Heart right ventricle (tissue), 16 donors: ENCODE measurements at regions not wholly inside any gene's neighbourhood (a gene's known extent, or its start where the extent isn't known, plus 50 kb on each side); places are given as distances from the start of the nearest gene placed in this dataset.

Source experiments
- ATAC-seq, 8 donors: fragments of 200-7000 bp; cut with Tn5 transposase; one replicate each; pipeline ENCODE4 v1.9.1; 2020; ENCODE audit warnings: mild to moderate bottlenecking in 8 of 8, moderate library complexity in 8 of 8, moderate number of reproducible peaks in 1 of 8
- DNase-seq, 2 donors: peaks; one replicate each; pipeline ENCODE4 v3.0.0-alpha.2; 2020
- H3K27ac ChIP-seq, 10 donors: fragments of 200-600 bp; sonication (generic) in 2 of 10; one replicate each; pipeline versions ENCODE4 v1.5.0 to v1.8.0; 2020 to 2022; ENCODE audit warnings: mild to moderate bottlenecking in 3 of 10
- H3K27me3 ChIP-seq, 7 donors: fragments of 200-600 bp; one replicate each; pipeline ENCODE4 v1.8.0; 2021 to 2022; ENCODE audit warnings: mild to moderate bottlenecking in 2 of 7
- H3K36me3 ChIP-seq, 9 donors: fragments of 200-600 bp; sonication (generic) in 1 of 9; one replicate each; pipeline versions ENCODE4 v1.5.0 to v1.8.0; 2020 to 2022; ENCODE audit warnings: mild to moderate bottlenecking in 2 of 9
- H3K4me1 ChIP-seq, 9 donors: fragments of 200-600 bp; sonication (generic) in 1 of 9; one replicate each; pipeline versions ENCODE4 v1.5.0 to v1.8.0; 2020 to 2022; ENCODE audit warnings: mild to moderate bottlenecking in 4 of 9
- H3K4me3 ChIP-seq, 10 donors: fragments of 200-600 bp; sonication (generic) in 2 of 10; one replicate each; pipeline versions ENCODE4 v1.5.0 to v1.8.0; 2020 to 2022; ENCODE audit warnings: mild to moderate bottlenecking in 7 of 10, moderate library complexity in 2 of 10
- H3K9me3 ChIP-seq, 11 donors: fragments of 200-600 bp in 10 of 11; sonication (generic) in 2 of 11; one replicate each; pipeline versions ENCODE4 v1.5.0 to v1.8.0; 2013 to 2022; ENCODE audit warnings: mild to moderate bottlenecking in 2 of 11, control low read depth in 1 of 11, moderate library complexity in 1 of 11
- WGBS, 2 donors: extraction: QIAGEN DNeasy Blood & Tissue Kit; methylation state at CpG; one replicate each; pipeline ENCODE4 v1.1.7; 2013; ENCODE audit warnings: inconsistent platforms in 1 of 2; 5-methylcytosine and 5-hydroxymethylcytosine counted together
- intact Hi-C, 10 donors: fragments of 100-400 bp; cut with DNase I; formaldehyde crosslinking; loops; one replicate each; pipeline versions ENCODE4 v1.11.1 to v1.14.2; 2022
- TF ChIP-seq, protein P1 (sequence below), 9 donors: fragments of 200-600 bp; sonication (generic) in 2 of 9; IDR thresholded peaks; one replicate each; pipeline versions ENCODE4 v1.5.0 to v1.8.0; 2021 to 2022; ENCODE audit warnings: antibody characterized with exemption in 9 of 9, mild to moderate bottlenecking in 5 of 9, moderate library complexity in 1 of 9
- donor health status: Arrhythmogenic right ventricular cardiomyopathy.
- donor health status: ischemic (EF 13 %, LVEDD 7.1; RV severe dilation, severe dysfunction).
- donor health status: healthy with polysubstance abuse.
- donor health status: DM: no; HTN: yes; CAD: no.
- donor health status: DM: no; HTN: no; CAD: no.
- donor health status: ischemic (EF 25% LVEDD 6.9; RV normal size, moderate dysfunction).
- donor health status: ischemic (EF 25% LVEDD 5.7; RV mildly dilated, moderate dysfunction).
- donor health status: healthy.
- donor health status: DM: yes; HTN: yes; CAD: no.
- donor health status: Ischemic cardiomyopathy.
- donor health status: ischemic (EF 35%, LVEDD 5.7; RV mildly dilated, moderate dysfunction).
- donor health status: nonischemic (EF 11% LVEDD 7.7; RV severe dilation, severe dysfunction).
- donor health status: DM: yes; HTN: yes; CAD: no.
- donor health status: PGD.
- donor health status: ischemic (EF 29% LVEDD 5.4; RV normal size, mild dysfunction).
- donor health status: nonischemic (EF 23%, LVEDD 6.1; RV moderate dilation, normal function).

DNA sequence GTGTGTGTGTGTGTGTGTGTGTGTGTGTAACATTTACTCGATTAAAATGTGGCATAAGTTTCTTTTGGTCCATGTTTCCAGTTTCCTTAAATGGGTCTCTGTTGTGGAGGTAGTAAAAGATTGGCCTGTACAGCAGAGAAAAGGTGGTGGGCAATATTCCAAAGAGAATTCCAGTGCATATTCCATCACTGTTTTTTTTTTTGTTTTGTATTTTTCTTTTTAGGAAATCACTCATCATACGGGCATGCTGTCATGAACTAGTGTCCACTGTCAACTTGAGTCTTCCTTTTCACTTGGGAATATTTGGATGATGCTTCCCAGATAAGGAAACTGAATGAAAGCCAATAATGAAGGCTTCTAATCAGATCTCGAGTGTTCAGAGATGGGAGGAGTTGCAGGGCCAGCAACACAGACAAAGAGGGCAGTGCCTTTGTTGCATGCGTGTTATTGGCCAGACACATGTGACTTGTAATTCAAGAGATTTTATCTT is 95.2 kb upstream of the PDGFD start:
- no peak for ATAC-seq
- WGBS, 2 donors, result 55 to 67% methylated on average over 4 of the region's 4 CpGs
- intact Hi-C loops, result loop anchor here in 1 of 10 donors (10.0 kb wide), 1 partner anchor 1606 kb away; no protein-coding TSS in a partner anchor

DNA sequence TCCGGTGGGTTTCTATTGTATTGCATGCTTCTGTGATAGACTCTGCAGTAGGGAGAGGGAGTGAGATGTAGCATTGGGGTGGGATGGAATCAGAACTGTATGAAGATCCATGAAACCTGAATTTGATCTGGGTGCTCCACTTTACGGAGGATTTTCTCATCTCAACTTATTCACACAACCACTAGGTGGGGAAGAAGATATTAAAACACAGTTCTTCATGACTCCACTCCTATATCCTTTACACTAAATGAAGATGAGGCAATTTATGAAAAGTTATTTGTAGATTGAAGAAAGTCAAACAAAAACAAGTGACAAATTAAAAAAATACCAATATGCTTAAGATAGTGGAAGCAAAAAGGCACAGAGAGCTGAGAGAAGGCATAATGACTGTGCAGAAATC is 92.6 kb upstream of the PDGFD start:
- ATAC-seq, result no peak
- TF ChIP-seq, protein P1, sequence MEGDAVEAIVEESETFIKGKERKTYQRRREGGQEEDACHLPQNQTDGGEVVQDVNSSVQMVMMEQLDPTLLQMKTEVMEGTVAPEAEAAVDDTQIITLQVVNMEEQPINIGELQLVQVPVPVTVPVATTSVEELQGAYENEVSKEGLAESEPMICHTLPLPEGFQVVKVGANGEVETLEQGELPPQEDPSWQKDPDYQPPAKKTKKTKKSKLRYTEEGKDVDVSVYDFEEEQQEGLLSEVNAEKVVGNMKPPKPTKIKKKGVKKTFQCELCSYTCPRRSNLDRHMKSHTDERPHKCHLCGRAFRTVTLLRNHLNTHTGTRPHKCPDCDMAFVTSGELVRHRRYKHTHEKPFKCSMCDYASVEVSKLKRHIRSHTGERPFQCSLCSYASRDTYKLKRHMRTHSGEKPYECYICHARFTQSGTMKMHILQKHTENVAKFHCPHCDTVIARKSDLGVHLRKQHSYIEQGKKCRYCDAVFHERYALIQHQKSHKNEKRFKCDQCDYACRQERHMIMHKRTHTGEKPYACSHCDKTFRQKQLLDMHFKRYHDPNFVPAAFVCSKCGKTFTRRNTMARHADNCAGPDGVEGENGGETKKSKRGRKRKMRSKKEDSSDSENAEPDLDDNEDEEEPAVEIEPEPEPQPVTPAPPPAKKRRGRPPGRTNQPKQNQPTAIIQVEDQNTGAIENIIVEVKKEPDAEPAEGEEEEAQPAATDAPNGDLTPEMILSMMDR (IDR thresholded peaks at IDR 0.05), result peak in 5 of 9 donors; percentile 10 to 40 (median 35)
- H3K4me1 ChIP-seq, result no peaks in the 10 kb centered on the region
- H3K27ac ChIP-seq, result no peak overlapping the region
- no peaks in the 10 kb centered on the region for H3K27me3 ChIP-seq
- no peak for DNase-seq
- intact Hi-C loops, result loop anchor here in 1 of 10 donors (10.0 kb wide), 1 partner anchor 1608 kb away; no protein-coding TSS in a partner anchor
- H3K9me3 ChIP-seq, result no peaks in the 10 kb centered on the region
- 73 to 81% methylated on average over 2 of the region's 2 CpGs for WGBS, 2 donors
- H3K4me3 ChIP-seq, result no peak overlapping the region
- H3K36me3 ChIP-seq, result no peaks in the 10 kb centered on the region

More for the DNA sequence above, 95.2 kb upstream of the PDGFD start:
- H3K4me1 ChIP-seq, result no peaks in the 10 kb centered on the region
- H3K36me3 ChIP-seq, result no peaks in the 10 kb centered on the region
- no peaks in the 10 kb centered on the region for H3K27me3 ChIP-seq
- DNase-seq, result no peak
- no peak overlapping the region for H3K4me3 ChIP-seq
- no peaks in the 10 kb centered on the region for H3K9me3 ChIP-seq
- TF ChIP-seq, protein P1 (IDR thresholded peaks at IDR 0.05), result no peak
- H3K27ac ChIP-seq, result no peak overlapping the region

DNA sequence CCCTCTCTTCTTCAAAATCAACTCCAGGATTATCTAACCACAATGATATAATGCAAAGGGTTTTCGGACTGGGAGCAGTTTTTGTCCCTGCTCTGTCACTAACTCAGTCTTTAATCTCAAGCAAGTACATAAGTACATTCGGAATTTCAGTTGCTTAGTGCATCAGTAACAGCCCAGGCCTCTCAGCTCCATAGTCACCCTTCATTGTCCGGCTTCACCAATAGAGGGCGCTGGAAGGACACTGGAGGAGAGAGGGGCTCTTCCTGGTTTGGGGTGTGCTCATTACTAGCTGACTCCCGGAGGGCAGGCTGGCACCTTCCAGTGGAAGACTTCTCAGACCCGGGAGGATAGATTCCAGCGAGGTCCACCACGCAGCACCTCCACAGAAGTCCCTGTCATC is 90.4 kb upstream of the PDGFD start:
- H3K4me3 ChIP-seq, result no peak overlapping the region
- H3K27me3 ChIP-seq, result no peaks in the 10 kb centered on the region
- ATAC-seq (peak in 5 of 8 donors; percentile 35 to 78 (median 42)), DNase-seq (peak in 1 of 2 donors; percentile 8)
- H3K4me1 ChIP-seq, result no peaks in the 10 kb centered on the region
- intact Hi-C loops, result loop anchor here in 1 of 10 donors (10.0 kb wide), 1 partner anchor 1610 kb away; no protein-coding TSS in a partner anchor
- H3K27ac ChIP-seq, result no peak overlapping the region
- TF ChIP-seq, protein P1 (IDR thresholded peaks at IDR 0.05), result peak in 8 of 9 donors; percentile 31 to 60 (median 54)
- 27 to 35% methylated on average over 8 of the region's 8 CpGs for WGBS, 2 donors
- no peaks in the 10 kb centered on the region for H3K9me3 ChIP-seq
- no peaks in the 10 kb centered on the region for H3K36me3 ChIP-seq

DNA sequence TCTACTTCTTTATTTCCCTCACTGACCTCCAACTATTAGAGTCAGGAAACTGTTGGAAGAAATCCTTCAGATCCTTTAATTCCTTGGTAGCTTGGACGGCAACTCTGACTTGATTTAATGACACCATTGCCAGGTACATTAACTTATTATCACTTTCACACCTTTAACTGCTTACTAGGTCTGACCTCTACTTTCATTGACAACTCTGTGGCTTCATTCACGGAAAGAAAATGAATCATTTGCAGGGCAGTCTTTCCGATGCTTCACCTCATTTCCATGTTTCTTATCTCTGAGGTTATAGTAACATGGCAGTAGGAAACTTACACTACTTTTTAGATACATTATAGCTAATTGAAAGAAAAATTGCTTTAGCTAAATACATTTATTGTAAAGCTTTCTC is 82.6 kb upstream of the PDGFD start:
- H3K9me3 ChIP-seq, result no peaks in the 10 kb centered on the region
- no peak overlapping the region for H3K4me3 ChIP-seq
- no peaks in the 10 kb centered on the region for H3K4me1 ChIP-seq
- H3K27ac ChIP-seq, result no peak overlapping the region
- H3K36me3 ChIP-seq, result no peaks in the 10 kb centered on the region
- ATAC-seq, result no peak
- DNase-seq, result no peak
- intact Hi-C loops, result no loop called here
- no peaks in the 10 kb centered on the region for H3K27me3 ChIP-seq
- TF ChIP-seq, protein P1 (IDR thresholded peaks at IDR 0.05), result no peak
- WGBS, 2 donors, result 71 to 73% methylated on average over 3 of the region's 3 CpGs
